ENCODE measurements at regions not wholly inside any gene's neighbourhood (a gene's known extent, or its start where the extent isn't known, plus 50 kb on each side); places are given as distances from the start of the nearest gene placed in this dataset.

GRCh38 chr9:28365728-28366127, 792.4 kb upstream of the C9orf72 start:
- TF ChIP-seq CTCF (IDR thresholded peaks at IDR 0.05) (no peak), POLR2A (IDR thresholded peaks at IDR 0.05) (no peak), EP300 (IDR thresholded peaks at IDR 0.05) (no peak)

All from ovary (tissue), 3 donors.